ENCODE measurements at regions not wholly inside any gene's neighbourhood (a gene's known extent, or its start where the extent isn't known, plus 50 kb on each side); places are given as distances from the start of the nearest gene placed in this dataset.
"Not testable (repeated sequence)": the region's sequence is repeated elsewhere in the genome, so short reads cannot be mapped to it uniquely, and the experiment has no call there.

- DNase-seq (ENCODE audit: low read depth in 2 of 2), result no peak
Measured at GRCh38 chr5:163878490-163878889, 373.1 kb downstream of the MAT2B start.

- DNase-seq (ENCODE audit: low read depth in 2 of 2), result no peak
Measured at GRCh38 chr5:163880302-163880701, 374.9 kb downstream of the MAT2B start.

GRCh38 chr5:163885117-163885516, 379.7 kb downstream of the MAT2B start:
- DNase-seq (ENCODE audit: low read depth in 2 of 2), result no peak

- DNase-seq (ENCODE audit: low read depth in 2 of 2), result no peak
Measured at GRCh38 chr5:163887854-163888253, 382.4 kb downstream of the MAT2B start.

GRCh38 chr5:163888366-163888765, 382.9 kb downstream of the MAT2B start:
- DNase-seq (ENCODE audit: low read depth in 2 of 2), result no peak

GRCh38 chr5:163889369-163889768, 383.9 kb downstream of the MAT2B start:
- DNase-seq (ENCODE audit: low read depth in 2 of 2), result no peak

- no peak for DNase-seq (ENCODE audit: low read depth in 2 of 2)
Measured at GRCh38 chr5:163890261-163890660, 384.8 kb downstream of the MAT2B start.

GRCh38 chr5:163893281-163893680, 387.9 kb downstream of the MAT2B start:
- DNase-seq (ENCODE audit: low read depth in 2 of 2), result no peak

GRCh38 chr5:163894645-163895044, 389.2 kb downstream of the MAT2B start:
- no peak for DNase-seq (ENCODE audit: low read depth in 2 of 2)

GRCh38 chr5:163898873-163899272, 393.5 kb downstream of the MAT2B start:
- DNase-seq (ENCODE audit: low read depth in 2 of 2), result no peak

- not testable (repeated sequence) for DNase-seq (ENCODE audit: low read depth in 2 of 2)
Measured at GRCh38 chr5:163907783-163908182, 402.4 kb downstream of the MAT2B start.

- DNase-seq (ENCODE audit: low read depth in 2 of 2), result no peak
Measured at GRCh38 chr5:163908253-163908652, 402.8 kb downstream of the MAT2B start.

- no peak for DNase-seq (ENCODE audit: low read depth in 2 of 2)
Measured at GRCh38 chr5:163910226-163910625, 404.8 kb downstream of the MAT2B start.

- DNase-seq (ENCODE audit: low read depth in 2 of 2), result no peak
Measured at GRCh38 chr5:163912046-163912445, 406.6 kb downstream of the MAT2B start.

GRCh38 chr5:163913548-163913947, 408.1 kb downstream of the MAT2B start:
- DNase-seq (ENCODE audit: low read depth in 2 of 2), result no peak

- DNase-seq (ENCODE audit: low read depth in 2 of 2), result no peak
Measured at GRCh38 chr5:163914910-163915309, 409.5 kb downstream of the MAT2B start.

- no peak for DNase-seq (ENCODE audit: low read depth in 2 of 2)
Measured at GRCh38 chr5:163915481-163915961, 410.1 kb downstream of the MAT2B start.

GRCh38 chr5:163916376-163916775, 411.0 kb downstream of the MAT2B start:
- no peak for DNase-seq (ENCODE audit: low read depth in 2 of 2)

- no peak for DNase-seq (ENCODE audit: low read depth in 2 of 2)
Measured at GRCh38 chr5:163916861-163917260, 411.4 kb downstream of the MAT2B start.

- DNase-seq (ENCODE audit: low read depth in 2 of 2), result no peak
Measured at GRCh38 chr5:163917747-163918146, 412.3 kb downstream of the MAT2B start.

- not testable (repeated sequence) for DNase-seq (ENCODE audit: low read depth in 2 of 2)
Measured at GRCh38 chr5:163934990-163935389, 429.6 kb downstream of the MAT2B start.

- no peak for DNase-seq (ENCODE audit: low read depth in 2 of 2)
Measured at GRCh38 chr5:163938595-163938994, 433.2 kb downstream of the MAT2B start.

GRCh38 chr5:163941079-163941478, 435.7 kb downstream of the MAT2B start:
- no peak for DNase-seq (ENCODE audit: low read depth in 2 of 2)

GRCh38 chr5:163943546-163943945, 438.1 kb downstream of the MAT2B start:
- no peak for DNase-seq (ENCODE audit: low read depth in 2 of 2)

GRCh38 chr5:163944738-163945137, 439.3 kb downstream of the MAT2B start:
- no peak for DNase-seq (ENCODE audit: low read depth in 2 of 2)

All from stimulated activated CD4-positive, alpha-beta T cell treated with anti-CD3 and anti-CD28 coated beads, Interleukin-1b, Interleukin-23, amount 100 ng/mL, for 4 hours (primary cell).